Right hindlimb (tissue), 1 donor: ENCODE measurements at regions not wholly inside any gene's neighbourhood (a gene's known extent, or its start where the extent isn't known, plus 50 kb on each side); places are given as distances from the start of the nearest gene placed in this dataset.
A peak's percentile ranks its signal among the peaks of the same experiment; 100 is the strongest.

Source experiments
- DNase-seq: peaks from one replicate; pipeline ENCODE4 v3.0.0-alpha.2; 2018

GRCh38 chr13:72316716-72317115 lies 410.7 kb downstream of the MZT1 start:
- no peak for DNase-seq

- DNase-seq, result no peak
Measured at GRCh38 chr13:72315312-72315711, 412.1 kb downstream of the MZT1 start.

GRCh38 chr13:72314210-72314609 lies 413.2 kb downstream of the MZT1 start:
- no peak for DNase-seq

GRCh38 chr13:72313546-72313945 lies 413.9 kb downstream of the MZT1 start:
- no peak for DNase-seq

GRCh38 chr13:72303941-72304746 lies 423.3 kb downstream of the MZT1 start:
- no peak for DNase-seq

GRCh38 chr13:72296246-72296645 lies 429.2 kb upstream of the DACH1 start:
- DNase-seq, result no peak

DNA sequence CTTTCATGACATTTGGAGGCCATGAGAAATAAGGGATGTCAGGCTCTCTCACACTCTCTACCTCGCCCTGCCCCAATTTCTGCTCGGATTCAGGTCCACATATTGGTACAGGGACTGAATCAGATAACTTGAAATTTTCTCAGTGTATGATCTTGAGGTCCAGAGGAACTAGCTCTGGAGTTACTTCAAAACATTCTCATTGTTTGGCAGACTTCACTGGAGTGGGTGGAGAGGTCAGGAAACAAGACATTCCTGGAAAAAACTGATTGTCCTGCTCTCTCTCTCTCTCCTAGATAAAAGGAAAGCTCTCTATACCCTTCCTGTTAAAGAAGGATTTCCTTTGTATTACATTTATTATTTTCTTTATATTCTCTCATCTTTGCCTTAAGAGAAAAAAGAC lies 428.1 kb upstream of the DACH1 start:
- peak; percentile 15 for DNase-seq

GRCh38 chr13:72293206-72293605 lies 426.2 kb upstream of the DACH1 start:
- no peak for DNase-seq

DNA sequence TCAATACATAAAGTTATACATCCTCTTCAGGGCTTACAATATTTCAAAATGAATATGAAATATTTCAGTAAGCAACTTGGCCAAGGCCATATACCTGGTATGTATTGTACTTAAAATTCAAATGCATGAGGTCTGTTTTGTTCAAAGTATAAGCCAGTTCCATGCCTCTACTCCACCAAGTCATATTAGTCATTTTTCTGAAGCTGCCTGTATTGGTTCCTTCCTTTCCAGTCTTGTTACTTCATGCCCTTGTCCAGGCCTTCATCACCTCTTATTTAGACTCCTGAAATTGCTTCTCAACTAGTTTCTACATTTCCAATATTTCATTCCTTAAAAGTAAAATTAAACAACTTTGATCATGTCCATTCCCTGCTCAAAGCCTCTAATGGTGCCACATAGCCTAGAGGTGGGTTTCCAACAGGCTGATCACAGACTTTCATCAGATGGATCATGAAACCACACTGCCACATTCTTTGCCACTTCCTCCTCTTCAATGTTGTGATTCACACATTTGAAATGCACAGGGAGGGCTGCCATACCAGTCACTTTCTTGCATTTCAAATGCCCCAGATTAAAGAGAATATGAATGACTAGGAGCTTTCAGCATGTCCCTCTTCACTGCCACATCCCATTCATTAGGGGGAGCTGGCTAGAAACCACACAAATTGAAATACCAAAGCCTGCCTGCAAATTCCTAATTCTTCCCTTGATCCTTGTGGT lies 424.1 kb upstream of the DACH1 start:
- no peak for DNase-seq

- DNase-seq, result no peak
Measured at GRCh38 chr13:72286421-72286820, 419.4 kb upstream of the DACH1 start.

GRCh38 chr13:72284791-72285190 lies 417.8 kb upstream of the DACH1 start:
- no peak for DNase-seq

GRCh38 chr13:72261732-72262131 lies 394.7 kb upstream of the DACH1 start:
- DNase-seq, result no peak

GRCh38 chr13:72259528-72259927 lies 392.5 kb upstream of the DACH1 start:
- DNase-seq, result no peak

- no peak for DNase-seq
Measured at GRCh38 chr13:72258340-72258981, 391.5 kb upstream of the DACH1 start.

DNA sequence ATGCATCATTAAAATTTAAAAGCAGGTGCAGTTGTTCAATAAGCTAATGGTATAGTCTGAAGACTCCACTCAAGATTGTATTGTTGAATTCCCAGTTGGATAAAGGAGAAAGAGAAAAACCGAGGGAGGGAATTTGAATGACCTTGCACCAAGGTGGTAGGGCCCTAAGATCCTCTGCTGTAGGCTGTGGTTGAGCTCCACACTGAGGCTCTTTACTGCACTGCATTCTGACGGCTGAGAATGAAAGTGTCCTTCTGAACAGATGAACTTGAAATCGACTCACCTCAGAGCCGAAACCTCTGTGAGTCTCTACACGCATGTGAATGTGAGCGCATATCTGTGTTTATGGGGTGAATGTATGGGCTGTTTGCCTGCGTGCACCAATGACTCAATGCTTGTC lies 388.9 kb upstream of the DACH1 start:
- no peak for DNase-seq

DNA sequence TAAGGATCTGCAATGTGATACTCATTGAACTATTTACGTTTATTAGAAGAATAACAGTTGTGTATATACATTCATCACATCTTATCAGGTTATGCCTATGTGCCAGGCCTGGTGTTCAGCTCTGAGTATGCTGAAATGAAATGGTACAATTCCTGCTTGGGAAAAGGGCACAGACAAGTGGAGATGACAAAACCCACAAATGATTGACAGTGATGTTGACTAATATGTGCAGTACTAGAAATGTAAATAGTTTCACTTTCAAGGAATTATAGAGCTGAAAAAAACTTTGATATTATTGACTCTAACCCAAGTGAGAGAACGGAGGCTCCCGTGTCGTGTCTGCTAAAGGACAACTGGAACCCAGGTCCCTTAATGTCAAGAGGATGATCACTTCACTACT lies 386.8 kb upstream of the DACH1 start:
- no peak for DNase-seq

DNA sequence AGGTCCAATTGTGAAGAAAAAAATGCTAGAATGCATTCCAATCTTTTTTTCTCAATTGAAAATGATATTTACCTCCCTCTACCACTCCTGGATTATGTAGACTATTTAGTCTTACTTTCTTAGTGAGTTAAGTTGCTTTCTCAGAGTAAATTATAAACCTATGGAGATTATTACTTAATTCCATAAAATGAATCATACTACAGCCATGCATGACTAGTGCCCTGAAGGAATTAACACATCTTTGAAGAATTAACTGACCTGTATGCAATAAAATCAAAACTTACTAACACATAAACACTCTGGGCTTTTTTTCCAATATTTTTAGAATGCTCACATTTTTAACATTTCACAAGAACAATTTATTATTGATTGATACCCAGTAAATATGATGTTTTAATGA lies 379.4 kb upstream of the DACH1 start:
- no peak for DNase-seq

DNA sequence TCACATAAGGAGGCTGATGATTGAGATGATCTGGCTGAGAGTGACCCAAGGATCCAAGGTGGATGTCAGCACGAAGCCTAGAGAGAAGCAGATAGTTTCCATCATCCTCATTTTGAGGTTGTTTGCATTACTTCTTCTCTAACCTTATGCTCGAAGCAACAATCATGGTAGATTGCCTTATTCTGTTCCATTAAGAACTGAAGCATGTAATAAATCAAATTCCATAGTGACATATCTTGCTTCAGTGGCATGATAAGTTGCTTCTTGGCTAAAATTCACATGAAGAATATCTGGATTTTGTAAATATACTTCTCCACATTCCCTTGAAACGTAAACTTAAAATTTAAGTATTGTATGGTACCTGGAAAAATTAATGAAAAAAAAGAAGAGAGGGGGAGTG lies 377.8 kb upstream of the DACH1 start:
- no peak for DNase-seq

DNA sequence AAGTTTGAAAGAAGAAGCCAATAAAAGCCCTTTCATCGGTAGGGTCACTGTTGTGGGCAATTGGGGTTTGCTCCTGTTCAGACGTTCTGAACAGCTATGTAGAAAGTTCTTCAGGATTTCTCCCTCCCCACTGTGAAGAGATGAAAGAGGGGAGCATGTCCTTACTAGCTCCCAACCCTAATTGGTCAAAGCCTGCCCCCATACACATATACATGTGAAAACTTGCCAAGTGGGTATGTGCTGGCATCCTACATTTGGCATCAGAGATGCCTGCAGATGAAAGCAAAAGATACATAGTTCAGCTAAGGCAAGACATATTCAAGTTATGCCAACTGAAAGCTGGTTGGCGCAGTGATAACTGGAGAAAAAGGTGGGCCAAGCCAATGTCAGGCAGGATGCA lies 363.1 kb upstream of the DACH1 start:
- no peak for DNase-seq

GRCh38 chr13:72229067-72229466 lies 362.1 kb upstream of the DACH1 start:
- DNase-seq, result no peak

DNA sequence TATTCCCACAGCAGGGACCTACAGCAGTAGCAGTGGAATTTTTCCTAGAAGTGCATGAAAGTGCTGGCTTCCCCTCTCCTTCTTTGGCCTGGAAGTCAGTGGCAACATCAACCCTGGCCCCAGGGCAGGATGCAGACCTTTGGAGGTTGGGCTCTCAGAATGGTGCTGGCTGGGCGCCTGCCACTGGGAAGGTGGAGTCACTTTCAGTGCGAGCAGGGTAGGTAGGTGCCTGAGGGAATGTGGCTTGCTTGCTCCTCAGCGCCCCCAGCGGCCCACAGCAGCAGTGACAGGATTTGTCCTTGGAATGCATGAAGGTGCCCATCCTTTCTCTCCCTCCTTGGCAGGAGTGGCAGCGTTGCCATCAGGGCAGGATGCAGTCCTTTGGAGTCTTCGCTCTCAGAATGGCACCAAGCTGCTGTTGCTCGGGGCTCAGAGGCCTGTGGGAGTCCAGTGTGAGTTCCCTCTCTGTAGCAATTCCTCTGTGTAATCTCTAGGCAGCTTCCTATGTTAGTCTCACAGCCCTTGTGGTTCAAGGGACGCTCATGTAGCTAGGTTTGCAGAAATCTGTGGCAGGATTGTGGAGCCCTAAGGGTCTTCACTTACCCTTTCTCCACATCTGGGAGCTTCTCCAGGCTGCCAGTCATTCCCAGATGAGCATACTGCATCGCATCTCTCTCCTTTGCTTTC lies 354.4 kb upstream of the DACH1 start:
- DNase-seq, result no peak

DNA sequence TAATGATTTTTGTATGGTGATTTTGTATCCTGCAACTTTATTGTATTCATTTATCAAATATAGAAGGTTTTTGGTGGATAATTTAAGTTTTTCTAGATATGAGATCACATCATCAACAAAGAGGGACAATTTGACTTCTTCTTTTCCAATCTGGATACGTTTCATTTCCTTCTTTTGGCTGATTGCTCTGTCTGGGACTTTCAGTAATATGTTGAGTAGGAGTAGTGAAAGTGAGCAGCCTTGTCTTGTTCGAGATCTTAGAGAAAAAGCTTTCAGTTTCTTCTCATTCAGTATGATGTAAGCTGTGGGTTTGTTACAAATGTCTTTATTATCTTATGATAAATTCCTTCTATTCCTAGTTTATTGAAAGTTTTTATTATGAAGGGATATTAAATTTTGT lies 352.0 kb upstream of the DACH1 start:
- no peak for DNase-seq

DNA sequence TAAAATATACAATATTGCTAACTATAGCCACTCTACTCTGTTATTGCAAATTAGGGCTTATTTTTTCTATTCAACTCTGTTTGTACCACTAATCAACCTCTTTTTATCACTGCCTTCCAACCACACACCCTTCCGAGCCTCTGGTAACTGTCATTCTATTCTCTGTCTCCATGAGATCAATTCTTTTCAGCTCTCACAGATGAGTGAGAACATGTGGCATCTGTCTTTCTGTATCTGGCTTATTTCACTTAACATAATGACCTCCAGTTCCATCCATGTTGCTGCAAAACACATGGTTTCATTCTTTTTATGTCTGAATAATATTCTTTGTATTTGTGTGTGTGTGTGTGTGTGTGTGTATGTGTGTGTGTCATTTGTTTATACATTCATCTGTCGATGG lies 350.1 kb upstream of the DACH1 start:
- no peak for DNase-seq
